Activated naive CD8-positive, alpha-beta T cell treated with anti-CD3 and anti-CD28 coated beads, Interleukin-2, amount 10 ng/mL, durations not matched to agents 7 days and 5 days (primary cell): ENCODE measurements at regions not wholly inside any gene's neighbourhood (a gene's known extent, or its start where the extent isn't known, plus 50 kb on each side); places are given as distances from the start of the nearest gene placed in this dataset.
A peak's percentile ranks its signal among the peaks of the same experiment; 100 is the strongest.

ENCODE experiments used
- ATAC-seq: fragments of 150-1000 bp; cut with Tn5 transposase; one replicate; pipeline ENCODE4 v1.10.0; 2021; ENCODE audit warnings: low read depth, moderate library complexity
- POLR2A ChIA-PET: fragments of 350-600 bp; sonication (Branson Sonifier 250); formaldehyde crosslinking; loops from one replicate; lab custom pipeline; 2021; ENCODE audit warnings: antibody characterized with exemption; lab: Charles Lee
- DNase-seq: peaks from one replicate; pipeline ENCODE4 v3.0.0; 2021
- H3K27ac Mint-ChIP-seq: one replicate; pipeline ENCODE4 v1.8.0; 2022; ENCODE audit warnings: mild to moderate bottlenecking, mixed read lengths
- H3K27me3 Mint-ChIP-seq: one replicate; pipeline ENCODE4 v1.8.0; 2022; ENCODE audit warnings: mild to moderate bottlenecking, moderate library complexity, mixed read lengths
- H3K36me3 Mint-ChIP-seq: one replicate; pipeline ENCODE4 v1.8.0; 2021; ENCODE audit warnings: mild to moderate bottlenecking, mixed read lengths
- H3K4me1 Mint-ChIP-seq: one replicate; pipeline ENCODE4 v1.8.0; 2021; ENCODE audit warnings: mixed read lengths
- H3K4me3 Mint-ChIP-seq: one replicate; pipeline ENCODE4 v1.8.0; 2022; ENCODE audit warnings: mild to moderate bottlenecking, moderate library complexity, mixed read lengths
- H3K9me3 Mint-ChIP-seq: one replicate; pipeline ENCODE4 v1.8.0; 2021; ENCODE audit warnings: mixed read lengths

DNA sequence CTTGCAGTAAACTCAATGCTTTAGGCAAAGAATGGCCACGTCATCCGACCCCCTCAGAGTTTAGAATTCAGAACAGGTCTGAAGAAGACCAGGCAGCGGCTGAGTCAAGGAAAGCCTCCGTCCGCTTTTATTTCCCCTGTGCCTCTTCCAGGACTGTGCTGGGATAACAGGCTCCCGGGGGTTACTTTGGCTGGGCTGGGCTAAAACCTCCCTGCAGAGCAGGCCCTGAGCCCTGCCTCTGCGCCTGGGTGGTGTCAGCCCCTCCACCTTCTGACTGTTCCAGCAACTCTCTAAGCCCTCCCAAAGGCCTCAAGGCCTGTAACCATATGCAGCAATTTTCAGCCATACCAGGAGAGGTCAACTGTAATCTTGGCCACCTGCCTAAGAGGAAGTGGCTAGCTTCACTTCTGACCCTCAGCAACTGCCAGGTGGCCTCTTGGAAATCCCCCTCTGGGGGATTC, 166.5 kb downstream of the RPIA start:
- H3K27me3 Mint-ChIP-seq, result peaks cover 15% of the 10 kb centered on the region
- ATAC-seq (no peak), DNase-seq (no peak)
- no peaks in the 10 kb centered on the region for H3K9me3 Mint-ChIP-seq
- no peak overlapping the region for H3K4me3 Mint-ChIP-seq
- POLR2A ChIA-PET, result no interaction called here
- H3K27ac Mint-ChIP-seq, result no peak overlapping the region
- no peaks in the 10 kb centered on the region for H3K4me1 Mint-ChIP-seq
- H3K36me3 Mint-ChIP-seq, result no peaks in the 10 kb centered on the region

DNA sequence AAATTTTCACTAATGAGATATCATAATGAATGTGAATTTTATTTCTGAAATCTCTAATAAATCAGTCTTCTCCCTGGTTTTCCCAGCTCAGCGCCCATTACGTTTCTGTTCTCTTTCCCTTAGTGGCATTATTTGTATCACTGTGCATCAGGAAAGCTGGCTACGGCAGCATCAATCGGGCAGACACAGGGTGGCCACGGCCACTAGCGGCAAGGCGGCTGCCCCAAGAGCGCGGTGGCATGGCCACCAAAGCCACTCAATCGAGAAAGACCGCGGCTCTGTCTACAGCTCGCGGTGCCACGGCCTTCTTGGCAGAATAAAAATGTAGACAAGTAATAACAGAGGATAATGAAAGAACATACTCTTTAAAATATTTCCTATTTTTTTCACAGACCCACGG, 168.0 kb downstream of the RPIA start:
- peaks cover 17% of the 10 kb centered on the region for H3K27me3 Mint-ChIP-seq
- no peak for ATAC-seq
- H3K4me3 Mint-ChIP-seq, result no peak overlapping the region
- H3K27ac Mint-ChIP-seq, result no peak overlapping the region
- no peaks in the 10 kb centered on the region for H3K36me3 Mint-ChIP-seq
- H3K4me1 Mint-ChIP-seq, result no peaks in the 10 kb centered on the region
- DNase-seq, result no peak
- POLR2A ChIA-PET, result no interaction called here
- no peaks in the 10 kb centered on the region for H3K9me3 Mint-ChIP-seq

DNA sequence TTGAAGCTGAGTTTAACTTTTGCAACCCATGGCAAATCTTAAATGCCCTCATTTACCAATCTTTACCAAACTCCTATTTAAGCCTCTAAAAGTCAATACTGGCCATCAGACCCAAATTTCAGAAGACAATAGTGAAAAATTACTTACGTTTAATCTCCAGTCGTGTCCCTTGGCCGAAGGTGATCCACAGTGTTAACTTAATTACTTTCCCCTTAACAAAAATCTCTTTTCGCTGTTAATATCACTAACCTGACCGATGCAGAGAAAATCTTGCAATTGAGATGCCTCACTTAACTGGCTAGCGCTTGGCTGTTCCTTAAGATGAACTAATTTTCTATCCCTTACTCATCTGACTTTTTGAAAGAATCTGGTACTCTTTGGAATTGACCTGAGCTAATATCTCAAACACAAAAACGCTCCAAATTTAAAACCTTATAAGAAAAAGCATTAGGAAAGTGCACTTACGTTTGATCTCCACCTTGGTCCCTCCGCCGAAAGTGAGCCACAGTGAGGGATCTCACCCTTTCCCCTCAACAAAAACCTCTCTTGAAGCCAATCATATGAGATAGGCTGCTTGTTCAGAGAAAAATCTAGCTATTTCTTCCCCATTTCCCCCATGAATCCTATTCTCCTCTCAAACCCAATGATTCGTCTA, 169.1 kb downstream of the RPIA start:
- no peaks in the 10 kb centered on the region for H3K9me3 Mint-ChIP-seq
- H3K4me3 Mint-ChIP-seq, result no peak overlapping the region
- H3K36me3 Mint-ChIP-seq, result no peaks in the 10 kb centered on the region
- POLR2A ChIA-PET, result no interaction called here
- ATAC-seq (no peak), DNase-seq (no peak)
- H3K27me3 Mint-ChIP-seq, result peaks cover 23% of the 10 kb centered on the region
- no peak overlapping the region for H3K27ac Mint-ChIP-seq
- peaks cover under 1% of the 10 kb centered on the region for H3K4me1 Mint-ChIP-seq

DNA sequence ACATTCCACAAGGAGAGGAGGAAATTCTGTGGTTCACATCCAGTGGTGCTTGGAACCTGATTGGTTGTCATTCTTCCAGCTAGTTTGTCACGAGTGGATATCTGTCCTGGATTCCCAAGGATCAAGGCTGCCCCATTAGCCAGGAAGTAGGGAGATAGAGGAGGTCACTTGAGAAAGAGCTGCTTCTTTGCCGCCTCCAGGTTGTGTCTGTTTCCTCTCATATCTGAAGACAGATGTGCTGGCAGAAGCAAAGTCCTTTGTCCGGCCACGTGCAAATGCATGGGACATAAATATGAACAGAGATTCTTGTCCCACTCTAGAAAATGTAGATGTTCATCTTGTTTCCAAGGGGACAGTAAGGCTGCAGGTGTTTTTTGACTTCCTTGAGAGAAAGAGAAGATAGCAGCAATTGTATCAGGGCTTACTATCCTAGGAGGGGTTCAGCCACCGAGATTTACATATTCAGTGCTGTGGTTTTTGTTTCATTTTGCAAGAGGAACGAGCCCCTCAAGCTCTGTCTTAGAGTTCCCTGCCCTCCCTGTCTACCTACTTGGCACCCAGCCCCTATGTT, 174.4 kb downstream of the RPIA start:
- DNase-seq (no peak), ATAC-seq (no peak)
- peaks cover 7% of the 10 kb centered on the region for H3K4me1 Mint-ChIP-seq
- no peaks in the 10 kb centered on the region for H3K9me3 Mint-ChIP-seq
- H3K36me3 Mint-ChIP-seq, result no peaks in the 10 kb centered on the region
- H3K27ac Mint-ChIP-seq, result no peak overlapping the region
- POLR2A ChIA-PET, result no interaction called here
- H3K4me3 Mint-ChIP-seq, result peak overlapping the region; percentile 16
- peaks cover 30% of the 10 kb centered on the region for H3K27me3 Mint-ChIP-seq

DNA sequence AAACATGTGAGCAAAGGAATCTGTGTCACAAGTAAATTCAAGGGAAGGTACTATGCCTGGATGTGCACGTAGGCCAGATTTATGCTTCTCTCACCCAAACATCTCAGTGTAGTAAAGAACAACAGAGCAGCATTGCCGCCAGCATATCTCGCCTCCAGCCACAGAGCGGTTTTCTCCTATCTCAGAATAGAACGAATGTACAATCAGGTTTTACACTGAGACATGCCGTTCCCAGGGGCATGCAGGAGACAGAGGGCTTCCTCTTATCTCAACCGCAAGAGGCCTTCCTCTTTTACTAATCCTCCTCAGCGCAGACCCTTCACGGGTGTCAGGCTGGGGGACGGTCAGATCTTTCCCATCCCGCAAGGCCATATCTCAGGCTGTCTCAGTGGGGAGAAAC, 175.3 kb downstream of the RPIA start:
- Mint-ChIP-seq H3K27me3 (peaks cover 32% of the 10 kb centered on the region), H3K9me3 (no peaks in the 10 kb centered on the region), H3K36me3 (no peaks in the 10 kb centered on the region), H3K4me3 (no peak overlapping the region), H3K4me1 (peaks cover 7% of the 10 kb centered on the region), H3K27ac (no peak overlapping the region)
- POLR2A ChIA-PET, result no interaction called here
- DNase-seq (no peak), ATAC-seq (no peak)

DNA sequence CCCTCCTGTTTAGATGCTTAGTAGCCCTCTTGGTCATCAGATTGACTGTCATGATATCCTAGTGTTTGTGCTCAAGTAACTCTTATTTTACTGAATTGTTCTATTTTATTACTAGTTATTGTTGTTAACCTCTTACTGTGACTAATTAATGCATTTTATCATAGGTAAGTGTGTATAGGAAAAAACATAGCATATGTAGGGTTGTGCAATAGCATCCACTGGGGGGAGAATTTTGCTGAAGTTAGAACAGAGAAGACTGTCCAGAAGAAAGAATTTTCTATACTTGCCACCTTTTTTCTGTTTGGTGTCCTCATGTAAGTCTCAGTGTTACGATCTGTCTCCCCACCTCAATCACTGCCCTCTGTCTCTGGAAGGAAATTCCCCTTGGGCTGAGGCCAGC, 177.4 kb downstream of the RPIA start:
- DNase-seq (no peak), ATAC-seq (no peak)
- Mint-ChIP-seq H3K4me3 (no peak overlapping the region), H3K4me1 (peaks cover 7% of the 10 kb centered on the region), H3K9me3 (no peaks in the 10 kb centered on the region), H3K27ac (no peak overlapping the region), H3K36me3 (no peaks in the 10 kb centered on the region), H3K27me3 (peaks cover 33% of the 10 kb centered on the region)
- POLR2A ChIA-PET, result no interaction called here

DNA sequence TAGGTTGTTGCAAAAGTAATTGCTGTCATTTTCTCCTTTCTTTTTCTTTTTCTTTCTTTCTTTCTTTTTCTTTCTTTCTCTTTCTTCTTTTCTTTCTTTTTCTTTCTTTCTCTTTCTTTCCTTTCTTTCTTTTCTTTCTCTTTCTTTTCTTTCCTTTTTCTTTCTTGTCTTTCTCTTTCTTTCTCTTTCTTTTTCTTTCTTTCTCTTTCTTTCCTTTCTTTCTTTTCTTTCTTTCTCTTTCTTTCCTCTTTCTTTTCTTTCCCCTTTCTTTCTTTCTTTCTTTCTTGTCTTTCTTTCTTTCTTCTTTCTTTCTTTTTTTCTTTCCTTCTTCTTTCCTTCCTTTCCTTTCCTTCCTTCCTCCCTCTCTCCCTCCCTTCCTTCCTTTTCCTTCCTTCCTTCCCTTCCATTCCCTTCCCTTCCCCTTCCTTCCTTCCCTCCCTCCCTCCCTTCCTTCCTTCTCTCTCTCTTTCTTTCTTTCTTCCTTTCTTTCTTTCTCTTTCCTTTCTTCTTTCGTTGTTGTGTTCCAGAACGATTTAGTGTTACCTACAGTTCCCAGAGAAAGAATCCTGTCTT, 178.9 kb downstream of the RPIA start:
- H3K4me3 Mint-ChIP-seq, result no peak overlapping the region
- H3K27me3 Mint-ChIP-seq, result peaks cover 27% of the 10 kb centered on the region
- no peaks in the 10 kb centered on the region for H3K36me3 Mint-ChIP-seq
- no peaks in the 10 kb centered on the region for H3K9me3 Mint-ChIP-seq
- H3K4me1 Mint-ChIP-seq, result peaks cover 7% of the 10 kb centered on the region
- no peak overlapping the region for H3K27ac Mint-ChIP-seq
- ATAC-seq (no peak), DNase-seq (no peak)
- POLR2A ChIA-PET, result no interaction called here

DNA sequence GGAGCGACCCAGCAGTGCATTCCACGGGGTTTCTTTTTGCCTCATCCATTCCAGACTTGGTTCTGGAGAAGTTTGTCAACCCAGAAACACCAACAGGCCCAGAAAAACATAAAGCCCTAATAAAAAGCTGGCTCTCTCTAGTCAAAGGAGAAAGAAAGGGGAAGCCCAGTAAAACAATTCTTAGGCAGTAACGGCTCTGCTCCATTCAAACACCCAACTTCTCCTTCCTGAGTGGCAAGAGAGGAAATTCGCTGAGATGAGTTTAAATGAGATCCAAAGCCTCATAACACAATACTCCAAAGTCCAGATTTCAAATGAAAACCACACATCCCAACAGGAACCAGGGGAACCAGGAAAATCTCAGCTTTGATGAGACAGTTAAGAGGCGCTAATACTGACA, 179.9 kb downstream of the RPIA start:
- ATAC-seq, result no peak
- Mint-ChIP-seq H3K4me1 (peaks cover 3% of the 10 kb centered on the region), H3K27me3 (peaks cover 27% of the 10 kb centered on the region), H3K9me3 (no peaks in the 10 kb centered on the region), H3K4me3 (no peak overlapping the region), H3K36me3 (no peaks in the 10 kb centered on the region), H3K27ac (no peak overlapping the region)
- DNase-seq, result no peak
- POLR2A ChIA-PET, result no interaction called here

DNA sequence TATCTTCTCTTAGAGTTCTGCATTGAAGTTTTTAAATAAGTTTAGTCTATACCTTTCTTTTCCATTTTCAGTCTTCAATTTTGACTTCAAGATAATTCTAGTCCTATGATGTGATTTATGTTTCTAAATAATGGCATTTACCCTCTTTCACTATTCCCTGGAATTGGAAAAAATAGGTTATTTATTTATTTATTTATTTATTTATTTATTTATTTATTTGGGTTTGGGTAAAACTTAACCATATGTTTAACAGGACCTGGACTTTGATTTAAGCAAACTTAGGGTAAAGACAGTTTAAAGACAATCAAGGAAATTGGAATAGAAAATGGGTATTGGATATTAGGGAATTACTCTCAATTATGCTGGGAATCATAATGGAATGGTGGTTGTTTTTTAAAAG, 182.1 kb downstream of the RPIA start:
- no peaks in the 10 kb centered on the region for H3K36me3 Mint-ChIP-seq
- no peak overlapping the region for H3K27ac Mint-ChIP-seq
- no peaks in the 10 kb centered on the region for H3K4me1 Mint-ChIP-seq
- H3K4me3 Mint-ChIP-seq, result no peak overlapping the region
- peaks cover 13% of the 10 kb centered on the region for H3K27me3 Mint-ChIP-seq
- H3K9me3 Mint-ChIP-seq, result no peaks in the 10 kb centered on the region
- POLR2A ChIA-PET, result no interaction called here
- DNase-seq (no peak), ATAC-seq (no peak)

DNA sequence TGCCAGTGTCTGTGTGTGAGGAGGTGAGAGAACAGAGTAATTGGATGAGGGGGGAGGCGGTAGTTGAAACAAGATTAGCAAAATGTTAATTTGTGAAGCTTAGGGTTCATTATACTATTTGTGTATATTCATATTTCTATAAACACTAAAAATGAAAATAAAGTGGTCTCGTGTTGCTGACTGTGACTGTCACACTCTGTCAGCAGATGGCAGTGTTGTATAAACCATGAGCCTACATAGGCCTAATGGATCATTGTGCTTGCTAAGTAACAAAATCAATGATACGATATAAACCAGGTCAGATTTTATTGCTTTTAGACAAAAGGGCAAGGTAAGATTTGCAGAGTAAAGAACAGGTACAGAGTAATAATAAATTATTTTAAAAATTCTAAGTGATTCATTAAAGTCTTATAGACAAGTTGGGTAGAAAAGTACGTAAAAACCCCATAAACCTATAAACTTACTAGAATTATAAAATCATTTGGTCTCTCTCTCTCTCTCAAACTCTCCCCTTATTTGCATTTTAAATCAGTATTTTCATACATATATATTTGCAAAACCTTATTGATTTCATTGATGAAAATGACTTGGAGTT, 182.7 kb downstream of the RPIA start:
- H3K27ac Mint-ChIP-seq, result no peak overlapping the region
- no peaks in the 10 kb centered on the region for H3K9me3 Mint-ChIP-seq
- POLR2A ChIA-PET, result no interaction called here
- H3K4me1 Mint-ChIP-seq, result no peaks in the 10 kb centered on the region
- DNase-seq (no peak), ATAC-seq (peak; percentile 63)
- H3K27me3 Mint-ChIP-seq, result peaks cover 14% of the 10 kb centered on the region
- H3K36me3 Mint-ChIP-seq, result no peaks in the 10 kb centered on the region
- no peak overlapping the region for H3K4me3 Mint-ChIP-seq

DNA sequence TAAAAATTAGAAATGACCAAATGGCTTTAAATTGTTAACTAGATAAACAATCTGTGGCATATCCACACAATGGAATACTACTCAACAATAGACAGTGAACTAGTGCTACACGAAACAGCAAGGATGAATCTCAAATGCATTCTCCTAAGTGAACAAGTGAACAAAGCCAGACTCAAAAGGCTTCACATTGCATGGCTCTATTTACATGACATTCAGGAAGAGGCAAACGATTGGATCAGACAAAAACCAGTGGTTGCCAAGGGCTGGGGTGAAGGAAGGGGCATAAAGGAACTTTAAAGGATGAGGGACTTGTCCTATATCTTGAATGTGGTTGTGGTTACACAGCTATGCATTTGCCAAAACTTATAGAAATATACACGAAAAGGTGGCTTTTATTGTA, 184.3 kb downstream of the RPIA start:
- H3K4me3 Mint-ChIP-seq, result no peak overlapping the region
- POLR2A ChIA-PET, result no interaction called here
- H3K27me3 Mint-ChIP-seq, result peaks cover 16% of the 10 kb centered on the region
- H3K9me3 Mint-ChIP-seq, result no peaks in the 10 kb centered on the region
- H3K36me3 Mint-ChIP-seq, result no peaks in the 10 kb centered on the region
- no peak for ATAC-seq
- H3K27ac Mint-ChIP-seq, result no peak overlapping the region
- no peaks in the 10 kb centered on the region for H3K4me1 Mint-ChIP-seq
- DNase-seq, result no peak

DNA sequence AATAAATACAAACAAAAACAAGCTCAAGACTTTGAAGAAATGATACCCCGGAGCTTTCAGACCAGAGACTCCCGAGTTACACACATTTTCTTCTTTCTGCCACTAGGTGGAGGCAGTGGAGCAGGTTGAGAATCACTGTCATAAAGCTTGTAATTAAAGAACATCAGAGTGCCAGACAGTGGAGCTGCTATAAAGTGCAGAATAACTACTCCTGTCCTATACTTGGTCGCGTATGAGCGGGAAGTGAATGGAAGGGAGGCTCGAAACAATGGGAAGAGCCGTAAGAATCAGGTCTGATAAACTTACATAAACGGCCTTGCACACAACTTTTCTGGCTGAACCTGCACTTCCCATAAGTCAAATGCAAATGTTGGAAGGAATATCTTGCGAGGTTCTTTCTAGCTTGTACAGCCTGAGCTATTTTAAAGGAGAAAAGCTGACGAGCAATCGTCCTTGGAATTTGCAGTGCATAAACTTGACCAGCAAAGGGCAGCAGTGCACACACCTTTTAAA, 189.0 kb downstream of the RPIA start:
- Mint-ChIP-seq H3K4me1 (no peaks in the 10 kb centered on the region), H3K9me3 (no peaks in the 10 kb centered on the region), H3K36me3 (no peaks in the 10 kb centered on the region), H3K27me3 (peaks cover 24% of the 10 kb centered on the region), H3K27ac (no peak overlapping the region), H3K4me3 (no peak overlapping the region)
- DNase-seq (no peak), ATAC-seq (no peak)
- POLR2A ChIA-PET, result no interaction called here

DNA sequence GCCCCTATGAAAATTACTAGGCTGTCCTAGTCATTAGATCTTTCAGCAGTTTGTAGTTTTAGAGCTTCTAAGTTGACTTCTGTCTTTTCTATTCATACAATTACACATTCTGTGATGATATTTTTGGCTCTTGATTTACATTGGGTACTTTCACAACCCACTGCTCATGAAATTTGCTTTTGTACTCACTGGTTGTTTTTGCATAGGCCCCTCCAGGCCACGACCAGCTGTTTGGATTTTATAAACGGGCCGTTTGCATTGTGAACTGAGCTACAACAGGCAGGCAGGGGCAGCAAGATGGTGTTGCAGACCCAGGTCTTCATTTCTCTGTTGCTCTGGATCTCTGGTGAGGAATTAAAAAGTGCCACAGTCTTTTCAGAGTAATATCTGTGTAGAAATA, 193.8 kb downstream of the RPIA start:
- H3K27me3 Mint-ChIP-seq, result peaks cover 23% of the 10 kb centered on the region
- no peak overlapping the region for H3K4me3 Mint-ChIP-seq
- H3K9me3 Mint-ChIP-seq, result no peaks in the 10 kb centered on the region
- no peak overlapping the region for H3K27ac Mint-ChIP-seq
- no peak for ATAC-seq
- POLR2A ChIA-PET, result no interaction called here
- no peaks in the 10 kb centered on the region for H3K36me3 Mint-ChIP-seq
- H3K4me1 Mint-ChIP-seq, result no peaks in the 10 kb centered on the region
- DNase-seq, result no peak
